Nephron progenitor cell (in vitro differentiated cells): ENCODE measurements at regions not wholly inside any gene's neighbourhood (a gene's known extent, or its start where the extent isn't known, plus 50 kb on each side); places are given as distances from the start of the nearest gene placed in this dataset.

Experiments
- DNase-seq: peaks from one replicate; pipeline ENCODE4 v3.0.0; 2021
- H3K27ac Mint-ChIP-seq: 2 replicates; pipeline ENCODE4 v1.8.0; 2021; ENCODE audit warnings: mild to moderate bottlenecking, moderate library complexity, mixed read lengths
- H3K27me3 Mint-ChIP-seq: 2 replicates; pipeline ENCODE4 v1.8.0; 2021; ENCODE audit warnings: mild to moderate bottlenecking, low read depth, mixed read lengths; ENCODE audit not compliant: poor library complexity
- H3K36me3 Mint-ChIP-seq: 2 replicates; pipeline ENCODE4 v1.8.0; 2021; ENCODE audit warnings: low read depth, mixed read lengths
- H3K4me1 Mint-ChIP-seq: 2 replicates; pipeline ENCODE4 v1.8.0; 2021; ENCODE audit warnings: mixed read lengths
- H3K4me3 Mint-ChIP-seq: 2 replicates; pipeline ENCODE4 v1.8.0; 2021; ENCODE audit warnings: mild to moderate bottlenecking, moderate library complexity, mixed read lengths
- H3K9me3 Mint-ChIP-seq: 2 replicates; pipeline ENCODE4 v1.8.0; 2021; ENCODE audit warnings: mild to moderate bottlenecking, moderate library complexity, mixed read lengths
- CTCF ChIP-seq: fragments of 200-600 bp; sonication (generic); IDR thresholded peaks from 2 replicates; pipeline ENCODE4 v1.5.0; 2021; ENCODE audit warnings: antibody characterized with exemption

DNA sequence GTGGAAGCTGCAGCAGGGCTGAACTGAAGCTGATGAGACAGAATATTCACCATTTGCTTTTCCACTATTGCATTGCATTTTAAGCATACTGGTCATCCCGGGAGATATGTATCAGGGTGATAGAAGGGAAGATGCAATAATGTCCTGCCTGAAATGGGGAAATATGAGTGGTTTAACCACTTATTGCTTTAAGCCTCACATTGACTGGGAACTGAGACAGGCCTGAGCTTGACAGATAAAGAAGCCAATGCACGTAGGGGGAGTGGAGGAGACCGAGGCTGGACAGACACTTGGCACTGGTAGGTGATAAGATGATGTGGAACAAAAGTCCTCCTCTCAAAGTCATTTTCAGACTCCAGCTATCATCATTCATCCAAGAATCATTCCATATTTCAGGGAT, 911.7 kb upstream of the NCAM2 start:
- no peak overlapping the region for H3K27ac Mint-ChIP-seq
- no peaks in the 10 kb centered on the region for H3K36me3 Mint-ChIP-seq
- no peak overlapping the region for H3K4me3 Mint-ChIP-seq
- DNase-seq: no peak
- no peaks in the 10 kb centered on the region for H3K9me3 Mint-ChIP-seq
- TF ChIP-seq CTCF: no peak
- H3K4me1 Mint-ChIP-seq: no peaks in the 10 kb centered on the region
- no peaks in the 10 kb centered on the region for H3K27me3 Mint-ChIP-seq

DNA sequence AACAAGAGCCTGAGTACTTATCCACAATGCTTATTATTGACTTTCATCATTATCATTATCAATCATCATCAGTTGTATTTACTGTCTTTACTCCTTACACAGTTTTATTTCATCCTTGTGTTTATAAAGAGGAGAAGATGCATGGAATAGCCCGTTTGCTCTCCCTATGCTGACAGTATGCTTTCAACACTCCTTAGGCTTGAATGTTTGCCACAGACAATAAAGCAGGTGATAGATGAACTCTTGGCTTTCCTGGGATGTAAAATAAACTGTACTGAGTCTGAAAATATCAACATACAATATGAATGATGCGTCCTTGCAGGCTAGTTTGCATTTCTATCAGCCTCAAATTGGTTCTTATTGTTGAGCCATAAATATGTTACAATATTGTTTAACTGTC, 891.8 kb upstream of the NCAM2 start:
- Mint-ChIP-seq H3K4me1 (no peaks in the 10 kb centered on the region), H3K9me3 (no peaks in the 10 kb centered on the region), H3K27ac (no peak overlapping the region), H3K36me3 (no peaks in the 10 kb centered on the region), H3K27me3 (peaks cover 3% of the 10 kb centered on the region), H3K4me3 (no peak overlapping the region)
- TF ChIP-seq CTCF: no peak
- DNase-seq: no peak

- Mint-ChIP-seq H3K27me3 (peaks cover 3% of the 10 kb centered on the region), H3K27ac (no peak overlapping the region), H3K9me3 (no peaks in the 10 kb centered on the region), H3K4me3 (no peak overlapping the region), H3K36me3 (no peaks in the 10 kb centered on the region), H3K4me1 (no peaks in the 10 kb centered on the region)
- DNase-seq: no peak
- TF ChIP-seq CTCF: no peak
Observed at GRCh38 chr21:20108016-20108415, 890.2 kb upstream of the NCAM2 start.

- Mint-ChIP-seq H3K27me3 (peaks cover 3% of the 10 kb centered on the region), H3K4me1 (no peaks in the 10 kb centered on the region), H3K4me3 (no peak overlapping the region), H3K27ac (no peak overlapping the region), H3K9me3 (no peaks in the 10 kb centered on the region), H3K36me3 (no peaks in the 10 kb centered on the region)
- TF ChIP-seq CTCF: no peak
- DNase-seq: no peak
Observed at GRCh38 chr21:20108976-20109540, 889.2 kb upstream of the NCAM2 start.

DNA sequence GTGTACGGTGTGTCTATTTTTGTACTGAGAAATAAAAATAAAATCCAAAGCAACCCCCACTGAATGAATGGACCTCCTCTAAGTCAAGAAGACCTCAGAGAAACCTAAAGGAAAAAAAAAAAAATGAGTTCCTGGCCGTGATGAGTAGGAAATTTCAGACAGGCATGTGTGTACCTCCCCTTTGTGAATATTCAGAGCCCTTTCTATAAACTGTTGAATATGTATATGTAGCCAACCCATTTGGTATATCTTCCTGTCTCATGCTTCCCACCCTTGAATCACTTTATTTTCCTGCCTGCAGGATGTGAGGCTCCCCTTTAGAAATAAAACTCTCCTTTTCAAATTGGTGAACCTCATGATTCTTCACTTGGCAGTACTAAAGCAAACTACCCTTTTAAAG, 887.8 kb upstream of the NCAM2 start:
- no peak for DNase-seq
- H3K4me1 Mint-ChIP-seq: no peaks in the 10 kb centered on the region
- peaks cover 3% of the 10 kb centered on the region for H3K27me3 Mint-ChIP-seq
- peaks cover 3% of the 10 kb centered on the region for H3K9me3 Mint-ChIP-seq
- no peak overlapping the region for H3K27ac Mint-ChIP-seq
- H3K36me3 Mint-ChIP-seq: no peaks in the 10 kb centered on the region
- no peak overlapping the region for H3K4me3 Mint-ChIP-seq
- no peak for TF ChIP-seq CTCF

DNA sequence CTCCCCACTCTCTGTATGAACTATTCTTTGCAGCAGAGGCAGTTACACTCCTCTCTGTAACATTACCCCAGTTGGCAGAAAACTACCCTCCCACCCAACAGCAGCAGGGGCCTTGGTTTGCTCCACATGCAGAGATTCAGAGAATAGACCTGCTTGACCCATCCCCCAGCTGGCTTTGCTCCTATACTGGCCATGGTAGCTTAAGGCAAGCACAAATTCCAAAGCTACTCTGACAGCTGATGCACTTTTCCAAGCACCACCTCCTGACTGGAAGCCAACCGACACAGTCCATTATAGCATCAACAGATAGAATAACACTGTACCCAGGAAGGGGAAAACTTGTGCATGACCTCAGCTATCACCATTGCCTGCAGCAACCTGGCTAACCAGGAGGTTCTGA, 846.5 kb upstream of the NCAM2 start:
- Mint-ChIP-seq H3K4me3 (no peak overlapping the region), H3K27me3 (no peaks in the 10 kb centered on the region), H3K36me3 (no peaks in the 10 kb centered on the region), H3K4me1 (no peaks in the 10 kb centered on the region), H3K9me3 (peaks cover 38% of the 10 kb centered on the region), H3K27ac (no peak overlapping the region)
- no peak for TF ChIP-seq CTCF
- DNase-seq: no peak
